Fibroblast of gingiva (primary cell): ENCODE measurements at regions not wholly inside any gene's neighbourhood (a gene's known extent, or its start where the extent isn't known, plus 50 kb on each side); places are given as distances from the start of the nearest gene placed in this dataset.
"Not testable (repeated sequence)": the region's sequence is repeated elsewhere in the genome, so short reads cannot be mapped to it uniquely, and the experiment has no call there.

Source experiments
- DNase-seq: peaks from one replicate; pipeline ENCODE4 v3.0.0-alpha.2; 2011; ENCODE audit warnings: low read depth

DNA sequence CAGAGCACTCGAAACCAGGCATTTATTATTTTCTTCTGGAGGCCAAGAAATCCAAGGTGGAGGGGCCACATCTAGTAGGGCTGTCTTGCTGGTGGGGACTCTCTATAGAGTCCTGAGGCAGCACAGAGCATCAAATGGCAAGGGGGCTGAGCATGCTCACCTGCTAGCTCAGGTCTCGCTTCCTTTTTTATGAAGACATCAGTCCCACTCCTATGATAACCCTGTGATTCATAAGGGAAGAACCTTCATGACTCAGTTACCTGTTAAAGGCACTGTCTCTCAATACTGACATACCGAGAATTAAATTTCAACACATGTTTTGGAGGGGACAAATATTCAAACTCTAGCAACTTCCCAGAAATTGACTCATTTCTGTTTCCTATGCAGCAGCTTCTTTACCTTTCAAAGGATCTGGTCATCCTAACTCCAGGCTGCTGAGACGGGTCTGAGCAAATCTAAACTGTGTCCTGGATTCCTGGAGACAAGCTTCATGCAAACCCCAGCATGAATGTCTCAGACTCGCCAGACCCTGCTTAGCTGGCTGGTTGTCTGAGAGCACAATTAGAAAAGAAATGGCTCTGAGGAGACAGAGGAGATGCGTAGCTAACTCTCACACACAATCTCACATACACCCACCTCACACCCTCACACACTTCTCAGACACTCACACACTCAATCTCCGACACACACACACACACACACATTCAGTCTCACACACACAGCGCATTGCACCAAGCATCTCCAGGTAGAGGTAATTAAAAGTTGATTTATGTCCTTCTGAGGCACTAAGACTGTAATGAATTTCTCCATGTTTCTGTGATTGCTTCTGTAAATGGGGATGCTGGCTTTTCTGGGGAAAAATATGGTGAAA lies 280.8 kb downstream of the BCL2L11 start:
- DNase-seq = not testable (repeated sequence)

DNA sequence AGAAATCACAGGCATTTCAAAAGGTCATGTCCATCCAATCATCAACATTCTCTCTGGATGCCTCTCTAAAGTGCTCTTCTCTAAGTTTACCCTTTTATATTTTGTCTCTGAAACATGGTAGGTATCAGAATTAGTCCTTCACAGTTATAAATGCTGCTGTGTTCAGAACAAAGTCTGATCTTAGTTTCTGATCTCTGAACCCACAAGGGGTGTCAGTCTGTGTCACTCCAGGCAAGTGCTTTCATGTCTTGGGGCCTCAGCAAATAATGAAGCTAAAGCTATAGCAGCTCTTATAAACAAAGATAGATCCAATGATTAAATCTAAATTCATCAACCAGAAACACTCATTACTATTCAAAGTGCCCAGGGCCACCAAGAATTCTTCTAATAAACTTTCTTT lies 281.7 kb downstream of the BCL2L11 start:
- not testable (repeated sequence) for DNase-seq

- DNase-seq = not testable (repeated sequence)
Measured at GRCh38 chr2:111403287-111403686, 282.6 kb downstream of the BCL2L11 start.

DNA sequence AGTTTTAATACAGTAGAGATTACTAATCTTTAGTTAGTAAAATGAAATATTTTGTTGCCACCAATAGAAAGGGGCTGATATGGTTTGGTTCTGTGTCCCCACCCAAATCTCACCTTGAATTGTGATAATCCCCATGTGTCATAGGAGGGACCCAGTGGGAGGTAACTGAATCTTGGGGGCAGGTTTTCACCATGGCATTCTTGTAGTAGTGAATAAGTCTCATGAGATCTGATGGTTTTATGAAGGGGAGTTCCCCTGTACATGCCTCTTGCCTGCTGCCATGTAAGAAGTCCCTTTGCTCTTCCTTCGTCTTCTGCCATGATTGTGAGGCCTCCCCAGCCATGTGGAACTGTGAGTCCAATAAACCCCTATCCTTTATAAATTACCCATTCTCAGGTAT lies 285.9 kb downstream of the BCL2L11 start:
- DNase-seq = not testable (repeated sequence)

DNA sequence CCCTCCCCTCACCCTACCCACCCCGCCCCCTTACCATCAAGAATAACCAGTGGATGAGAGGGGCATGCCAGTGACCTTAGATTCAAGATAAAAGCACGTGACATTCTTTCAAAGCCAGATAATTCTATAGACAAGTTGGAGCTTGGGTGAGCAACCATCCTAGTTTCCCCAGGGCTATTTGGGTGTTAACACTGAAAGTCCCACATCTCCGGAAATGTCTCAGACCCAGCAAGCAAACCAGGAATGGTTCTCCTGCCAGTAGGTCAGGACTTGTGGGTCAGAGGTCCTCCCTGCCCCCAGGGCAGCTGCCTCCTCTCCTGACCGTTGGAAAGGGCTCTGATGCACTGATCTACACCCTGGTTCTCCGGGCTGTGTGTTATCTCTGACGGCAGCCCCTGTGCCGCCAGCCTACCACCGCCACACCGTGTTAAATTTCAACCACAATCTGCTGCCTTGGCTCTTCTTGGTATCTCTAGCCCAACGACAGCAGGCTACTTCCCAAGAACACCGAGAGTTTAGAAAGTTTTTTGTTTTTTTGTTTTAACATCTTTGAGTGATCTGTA lies 287.0 kb downstream of the BCL2L11 start:
- not testable (repeated sequence) for DNase-seq

DNA sequence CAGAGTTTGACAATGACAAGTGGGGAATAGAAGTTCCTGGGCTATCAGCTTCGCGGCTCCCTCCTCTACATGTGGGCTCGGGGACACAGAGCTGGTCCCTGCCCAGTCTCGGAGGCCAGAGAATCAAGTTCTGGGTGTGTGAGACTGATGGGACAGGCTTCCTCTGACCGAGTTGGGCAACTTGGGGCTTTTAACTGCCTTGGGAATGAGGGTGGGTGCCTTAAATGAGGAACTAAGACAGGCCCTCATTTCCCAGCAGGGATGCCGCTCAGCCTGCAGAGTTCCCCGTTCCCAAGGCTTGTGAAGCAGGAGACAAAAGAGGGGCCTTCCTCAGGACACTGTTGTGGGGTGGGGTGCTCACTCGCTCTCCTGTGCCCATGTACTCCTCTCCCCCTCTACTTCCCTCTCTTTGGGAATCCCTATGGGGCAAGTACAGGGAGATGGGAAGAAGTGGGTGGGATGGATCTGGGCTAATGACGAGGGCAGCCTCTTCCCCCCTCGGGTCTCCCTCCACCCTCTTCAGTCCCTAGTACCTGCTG lies 290.2 kb downstream of the BCL2L11 start:
- DNase-seq = not testable (repeated sequence)

DNA sequence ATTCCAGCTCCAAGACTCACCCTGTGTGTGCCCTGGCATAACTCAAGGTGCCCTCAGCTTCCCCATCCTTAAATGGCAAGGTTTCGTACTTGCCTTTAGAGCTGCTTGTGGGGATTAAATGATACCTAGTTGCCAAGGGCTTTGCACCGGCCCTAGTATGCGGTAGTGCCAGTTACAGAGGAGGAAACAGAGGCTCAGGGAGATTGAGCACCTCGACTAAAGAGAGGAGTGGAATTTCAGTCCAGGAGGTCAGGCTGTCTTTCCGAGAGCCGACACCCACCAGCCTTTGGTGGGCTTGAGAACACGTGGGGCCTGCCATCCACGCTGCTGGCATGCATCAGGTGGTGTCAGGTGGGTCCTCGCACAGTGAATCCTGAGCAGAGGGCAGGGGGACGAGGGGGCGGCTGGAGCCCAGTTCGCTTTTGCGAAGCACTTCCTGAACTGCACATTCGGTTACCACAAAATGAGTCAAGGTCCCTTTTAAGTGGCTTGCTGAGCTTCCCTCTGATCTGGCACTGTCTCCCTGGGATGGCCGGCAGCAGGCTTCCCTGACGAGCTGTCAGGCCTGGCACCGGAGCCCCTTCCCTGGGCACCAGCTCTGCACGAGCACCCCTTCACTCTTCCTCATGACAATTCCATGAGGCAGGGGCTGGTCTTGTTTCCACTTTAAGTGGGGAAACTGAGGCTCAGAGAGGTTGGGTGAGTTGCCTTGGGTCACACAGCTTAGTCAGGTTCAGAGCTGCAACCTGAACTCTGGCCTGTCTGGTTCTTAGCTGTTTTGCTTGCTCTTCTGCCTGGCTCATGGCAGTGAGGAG lies 291.4 kb downstream of the BCL2L11 start:
- not testable (repeated sequence) for DNase-seq

- DNase-seq = not testable (repeated sequence)
Measured at GRCh38 chr2:111412841-111413650, 292.3 kb downstream of the BCL2L11 start.

DNA sequence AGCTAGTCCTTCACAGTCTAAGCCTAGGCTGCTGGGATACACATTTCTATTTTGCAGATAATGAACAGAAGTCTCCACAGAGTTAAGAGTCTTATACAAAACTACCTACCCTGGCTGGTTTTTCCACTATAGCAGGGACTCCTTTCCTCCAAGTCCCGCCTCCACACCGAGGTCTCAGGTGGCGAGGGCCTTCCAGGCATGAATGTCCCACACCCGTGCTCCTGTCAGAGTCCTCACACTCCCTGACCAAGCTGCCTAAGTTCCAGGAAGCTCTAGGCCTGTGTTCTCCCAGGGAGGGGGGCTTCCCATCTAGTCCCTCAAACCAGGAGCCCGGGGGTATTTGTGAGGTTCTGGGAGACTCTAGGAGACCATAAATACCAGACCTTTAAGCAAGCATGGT lies 293.2 kb downstream of the BCL2L11 start:
- DNase-seq = not testable (repeated sequence)

DNA sequence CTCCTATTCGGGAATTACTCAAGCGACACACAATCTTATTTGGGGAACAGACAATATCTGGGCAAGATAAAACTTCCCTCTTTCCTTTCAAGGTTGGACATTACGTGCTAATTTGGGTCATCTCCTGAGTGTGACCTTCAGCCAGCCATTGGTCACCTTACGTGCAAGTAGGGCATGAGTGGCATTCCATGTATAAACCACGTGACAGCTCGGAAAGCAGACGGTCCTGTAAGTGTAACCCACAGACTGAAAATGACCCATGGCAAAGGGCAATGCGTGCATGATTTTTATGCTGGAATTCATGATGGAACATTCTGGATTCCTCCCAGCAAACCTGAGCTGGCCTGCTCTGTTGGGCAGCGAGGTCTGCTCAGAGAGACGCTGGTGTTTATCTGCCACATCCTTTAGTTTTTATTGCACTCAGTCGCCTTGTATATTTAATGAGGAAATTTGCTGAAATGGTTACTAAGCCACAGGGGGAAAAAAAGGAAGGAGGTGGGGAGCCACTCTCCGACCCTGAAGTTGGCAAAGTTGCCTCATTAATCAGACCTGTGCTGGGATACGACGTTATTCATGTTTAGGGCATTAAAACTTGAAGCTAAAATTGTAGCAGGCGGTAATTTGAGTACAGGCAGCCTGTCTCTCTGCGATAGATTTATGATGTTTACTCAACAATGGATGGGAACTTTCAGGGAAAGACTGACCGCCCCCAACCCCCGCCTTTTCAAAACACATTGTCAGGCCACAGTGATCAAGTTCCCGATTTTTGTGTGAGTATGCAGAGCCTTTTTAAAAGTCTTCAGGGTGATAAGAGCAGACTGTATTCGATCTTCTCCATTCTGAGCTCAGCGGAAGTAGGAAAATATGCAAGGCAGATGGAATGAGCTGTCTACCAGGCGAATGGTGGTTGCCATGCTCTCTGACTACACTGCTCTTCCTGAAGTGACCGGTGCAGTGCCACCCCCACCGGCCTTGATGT lies 295.3 kb downstream of the BCL2L11 start:
- DNase-seq = not testable (repeated sequence)

- not testable (repeated sequence) for DNase-seq
Measured at GRCh38 chr2:111417026-111417425, 296.3 kb downstream of the BCL2L11 start.

GRCh38 chr2:111418091-111418875 lies 297.6 kb downstream of the BCL2L11 start:
- DNase-seq = not testable (repeated sequence)

- DNase-seq = not testable (repeated sequence)
Measured at GRCh38 chr2:111420074-111420473, 299.4 kb downstream of the BCL2L11 start.

GRCh38 chr2:111420835-111421234 lies 300.1 kb downstream of the BCL2L11 start:
- DNase-seq = not testable (repeated sequence)

GRCh38 chr2:111421949-111422348 lies 301.2 kb downstream of the BCL2L11 start:
- not testable (repeated sequence) for DNase-seq

GRCh38 chr2:111422562-111422961 lies 301.8 kb downstream of the BCL2L11 start:
- not testable (repeated sequence) for DNase-seq

DNA sequence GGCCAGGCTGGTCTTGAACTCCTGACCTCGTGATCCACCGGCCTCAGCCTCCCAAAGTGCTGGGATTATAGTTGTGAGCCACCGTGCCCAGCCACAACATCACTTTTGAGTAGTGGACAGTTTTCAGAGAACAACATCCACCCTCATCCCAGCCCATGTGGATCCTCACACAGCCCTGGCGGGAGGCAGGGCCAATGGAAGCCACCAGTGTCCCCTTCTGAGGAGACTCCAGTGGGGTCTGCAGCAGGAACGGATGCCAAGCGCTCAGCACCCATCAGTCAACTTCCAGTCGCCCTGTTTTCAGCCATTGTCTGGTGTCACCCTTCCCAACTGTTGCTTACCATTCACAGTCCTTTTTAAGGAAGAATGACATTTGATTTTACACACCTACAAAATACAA lies 302.5 kb downstream of the BCL2L11 start:
- not testable (repeated sequence) for DNase-seq

- not testable (repeated sequence) for DNase-seq
Measured at GRCh38 chr2:111424176-111424575, 303.5 kb downstream of the BCL2L11 start.

DNA sequence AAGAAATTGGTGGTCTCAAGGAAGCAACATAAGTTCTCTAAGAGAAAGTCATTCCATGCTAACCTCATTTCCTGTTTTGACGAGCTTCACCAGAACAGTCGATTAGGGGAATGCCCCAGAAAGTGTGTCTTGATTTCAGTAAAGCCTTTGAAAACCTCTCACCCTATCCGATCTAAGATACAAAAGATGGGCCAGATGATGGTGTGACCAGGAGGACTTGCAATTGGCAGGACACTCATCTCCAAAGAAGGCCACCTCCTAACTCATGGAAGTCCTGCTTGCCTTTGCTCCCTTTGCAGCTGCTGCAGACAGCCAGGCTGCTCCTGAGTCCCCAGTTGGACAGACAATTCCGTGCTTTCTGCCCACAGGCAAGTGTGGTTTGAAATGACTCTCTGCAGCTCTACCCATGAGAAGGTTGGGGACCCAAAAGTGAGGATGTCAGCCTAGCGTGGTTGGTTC lies 304.2 kb downstream of the BCL2L11 start:
- DNase-seq = not testable (repeated sequence)
